CD4-positive, alpha-beta T cell treated with Interleukin-4 for 1 hour (primary cell): ENCODE measurements at regions not wholly inside any gene's neighbourhood (a gene's known extent, or its start where the extent isn't known, plus 50 kb on each side); places are given as distances from the start of the nearest gene placed in this dataset.

Source experiments
- DNase-seq, 2 donors: peaks; one replicate each; pipeline ENCODE4 v3.0.0-alpha.2; 2020 to 2022

- DNase-seq, result no peak
These were observed 320.2 kb upstream of the JARID2 start for GRCh38 chr6:14925699-14926026.

GRCh38 chr6:14927398-14927797, 318.5 kb upstream of the JARID2 start:
- DNase-seq, result peak in 1 of 2 donors; percentile 23

GRCh38 chr6:14929291-14929690, 316.6 kb upstream of the JARID2 start:
- DNase-seq, result no peak

GRCh38 chr6:14930366-14930989, 315.4 kb upstream of the JARID2 start:
- DNase-seq, result no peak

GRCh38 chr6:14932485-14933182, 313.2 kb upstream of the JARID2 start:
- no peak for DNase-seq

GRCh38 chr6:14933183-14933544, 312.7 kb upstream of the JARID2 start:
- no peak for DNase-seq

- no peak for DNase-seq
These were observed 311.9 kb upstream of the JARID2 start for GRCh38 chr6:14934013-14934412.

GRCh38 chr6:14934844-14935243, 311.0 kb upstream of the JARID2 start:
- DNase-seq, result no peak

GRCh38 chr6:14936861-14937260, 309.0 kb upstream of the JARID2 start:
- no peak for DNase-seq

GRCh38 chr6:14943116-14943515, 302.8 kb upstream of the JARID2 start:
- no peak for DNase-seq

GRCh38 chr6:14944593-14944992, 301.3 kb upstream of the JARID2 start:
- no peak for DNase-seq

GRCh38 chr6:14945461-14946185, 300.2 kb upstream of the JARID2 start:
- no peak for DNase-seq

GRCh38 chr6:14946753-14947152, 299.1 kb upstream of the JARID2 start:
- DNase-seq, result no peak

GRCh38 chr6:14948586-14949245, 297.2 kb upstream of the JARID2 start:
- DNase-seq, result no peak

- no peak for DNase-seq
These were observed 295.5 kb upstream of the JARID2 start for GRCh38 chr6:14950103-14950969.

- DNase-seq, result no peak
These were observed 294.9 kb upstream of the JARID2 start for GRCh38 chr6:14950970-14951276.

GRCh38 chr6:14951704-14952103, 294.2 kb upstream of the JARID2 start:
- DNase-seq, result no peak

GRCh38 chr6:14953836-14954235, 292.0 kb upstream of the JARID2 start:
- DNase-seq, result no peak

- DNase-seq, result no peak
These were observed 288.4 kb upstream of the JARID2 start for GRCh38 chr6:14957355-14958059.

GRCh38 chr6:14959324-14959885, 286.5 kb upstream of the JARID2 start:
- DNase-seq, result no peak

GRCh38 chr6:14964556-14965270, 281.2 kb upstream of the JARID2 start:
- no peak for DNase-seq
